Activated naive CD4-positive, alpha-beta T cell treated with anti-CD3 and anti-CD28 coated beads, Interleukin-2, amount 50 U/mL, for 24 hours (primary cell): ENCODE measurements at regions not wholly inside any gene's neighbourhood (a gene's known extent, or its start where the extent isn't known, plus 50 kb on each side); places are given as distances from the start of the nearest gene placed in this dataset.

Experiments
- H3K27ac Mint-ChIP-seq: one replicate; pipeline ENCODE4 v1.8.0; 2021; ENCODE audit warnings: mild to moderate bottlenecking, mixed read lengths
- H3K27me3 Mint-ChIP-seq: one replicate; pipeline ENCODE4 v1.8.0; 2021; ENCODE audit warnings: mixed read lengths
- H3K36me3 Mint-ChIP-seq: one replicate; pipeline ENCODE4 v1.8.0; 2021; ENCODE audit warnings: mixed read lengths
- H3K4me1 Mint-ChIP-seq: one replicate; pipeline ENCODE4 v1.8.0; 2021; ENCODE audit warnings: mixed read lengths
- H3K4me3 Mint-ChIP-seq: one replicate; pipeline ENCODE4 v1.8.0; 2021; ENCODE audit warnings: mild to moderate bottlenecking, mixed read lengths
- H3K9me3 Mint-ChIP-seq: one replicate; pipeline ENCODE4 v1.8.0; 2021; ENCODE audit warnings: mixed read lengths

GRCh38 chr14:44286201-44286600 lies 220.9 kb downstream of the FSCB start:
- no peaks in the 10 kb centered on the region for H3K36me3 Mint-ChIP-seq
- H3K4me1 Mint-ChIP-seq: no peaks in the 10 kb centered on the region
- no peak overlapping the region for H3K27ac Mint-ChIP-seq
- H3K9me3 Mint-ChIP-seq: no peaks in the 10 kb centered on the region
- H3K4me3 Mint-ChIP-seq: no peak overlapping the region
- H3K27me3 Mint-ChIP-seq: no peaks in the 10 kb centered on the region

- Mint-ChIP-seq H3K4me1 (no peaks in the 10 kb centered on the region), H3K27me3 (no peaks in the 10 kb centered on the region), H3K36me3 (no peaks in the 10 kb centered on the region), H3K4me3 (no peak overlapping the region), H3K27ac (no peak overlapping the region), H3K9me3 (no peaks in the 10 kb centered on the region)
Measured at GRCh38 chr14:44283836-44284235, 223.2 kb downstream of the FSCB start.

- H3K27ac Mint-ChIP-seq: no peak overlapping the region
Measured at GRCh38 chr14:44279357-44279756, 227.7 kb downstream of the FSCB start.

GRCh38 chr14:44271637-44272036 lies 235.4 kb downstream of the FSCB start:
- H3K4me3 Mint-ChIP-seq: no peak overlapping the region

More at GRCh38 chr14:44279357-44279756, 227.7 kb downstream of the FSCB start:
- H3K27me3 Mint-ChIP-seq: no peaks in the 10 kb centered on the region
- no peak overlapping the region for H3K4me3 Mint-ChIP-seq
- H3K9me3 Mint-ChIP-seq: no peaks in the 10 kb centered on the region
- H3K36me3 Mint-ChIP-seq: no peaks in the 10 kb centered on the region
- no peaks in the 10 kb centered on the region for H3K4me1 Mint-ChIP-seq

GRCh38 chr14:44271006-44271405 lies 236.1 kb downstream of the FSCB start:
- H3K4me1 Mint-ChIP-seq: no peaks in the 10 kb centered on the region
- no peaks in the 10 kb centered on the region for H3K9me3 Mint-ChIP-seq
- H3K36me3 Mint-ChIP-seq: no peaks in the 10 kb centered on the region
- no peak overlapping the region for H3K27ac Mint-ChIP-seq
- no peaks in the 10 kb centered on the region for H3K27me3 Mint-ChIP-seq
- H3K4me3 Mint-ChIP-seq: no peak overlapping the region

More at GRCh38 chr14:44271637-44272036, 235.4 kb downstream of the FSCB start:
- no peaks in the 10 kb centered on the region for H3K9me3 Mint-ChIP-seq
- no peaks in the 10 kb centered on the region for H3K4me1 Mint-ChIP-seq
- no peak overlapping the region for H3K27ac Mint-ChIP-seq
- H3K36me3 Mint-ChIP-seq: no peaks in the 10 kb centered on the region
- H3K27me3 Mint-ChIP-seq: no peaks in the 10 kb centered on the region

GRCh38 chr14:44265246-44265645 lies 241.8 kb downstream of the FSCB start:
- Mint-ChIP-seq H3K27ac (no peak overlapping the region), H3K9me3 (peaks cover 13% of the 10 kb centered on the region), H3K36me3 (no peaks in the 10 kb centered on the region), H3K4me1 (no peaks in the 10 kb centered on the region), H3K4me3 (no peak overlapping the region), H3K27me3 (no peaks in the 10 kb centered on the region)

- Mint-ChIP-seq H3K27me3 (no peaks in the 10 kb centered on the region), H3K4me1 (no peaks in the 10 kb centered on the region), H3K27ac (no peak overlapping the region), H3K36me3 (no peaks in the 10 kb centered on the region), H3K4me3 (no peak overlapping the region), H3K9me3 (peaks cover 9% of the 10 kb centered on the region)
Measured at GRCh38 chr14:44215660-44216059, 291.4 kb downstream of the FSCB start.

GRCh38 chr14:44211718-44212117 lies 295.4 kb downstream of the FSCB start:
- Mint-ChIP-seq H3K9me3 (no peaks in the 10 kb centered on the region), H3K4me3 (no peak overlapping the region), H3K27me3 (no peaks in the 10 kb centered on the region), H3K4me1 (no peaks in the 10 kb centered on the region), H3K36me3 (no peaks in the 10 kb centered on the region), H3K27ac (no peak overlapping the region)

- H3K27ac Mint-ChIP-seq: no peak overlapping the region
- H3K27me3 Mint-ChIP-seq: no peaks in the 10 kb centered on the region
- H3K4me1 Mint-ChIP-seq: no peaks in the 10 kb centered on the region
- peaks cover 6% of the 10 kb centered on the region for H3K9me3 Mint-ChIP-seq
- H3K4me3 Mint-ChIP-seq: no peak overlapping the region
- H3K36me3 Mint-ChIP-seq: no peaks in the 10 kb centered on the region
Measured at GRCh38 chr14:44204061-44204835, 302.8 kb downstream of the FSCB start.

GRCh38 chr14:44180975-44181374 lies 326.1 kb downstream of the FSCB start:
- Mint-ChIP-seq H3K27ac (no peak overlapping the region), H3K9me3 (peaks cover 7% of the 10 kb centered on the region), H3K4me1 (no peaks in the 10 kb centered on the region), H3K36me3 (no peaks in the 10 kb centered on the region), H3K4me3 (no peak overlapping the region), H3K27me3 (no peaks in the 10 kb centered on the region)

GRCh38 chr14:44170556-44170955 lies 336.5 kb downstream of the FSCB start:
- H3K27ac Mint-ChIP-seq: no peak overlapping the region
- no peaks in the 10 kb centered on the region for H3K4me1 Mint-ChIP-seq
- H3K4me3 Mint-ChIP-seq: no peak overlapping the region
- H3K36me3 Mint-ChIP-seq: no peaks in the 10 kb centered on the region
- H3K27me3 Mint-ChIP-seq: no peaks in the 10 kb centered on the region
- H3K9me3 Mint-ChIP-seq: peaks cover 13% of the 10 kb centered on the region

GRCh38 chr14:44170101-44170500 lies 337.0 kb downstream of the FSCB start:
- Mint-ChIP-seq H3K4me3 (no peak overlapping the region), H3K9me3 (peaks cover 13% of the 10 kb centered on the region), H3K27me3 (no peaks in the 10 kb centered on the region), H3K36me3 (no peaks in the 10 kb centered on the region), H3K27ac (no peak overlapping the region), H3K4me1 (no peaks in the 10 kb centered on the region)

- Mint-ChIP-seq H3K4me3 (no peak overlapping the region), H3K27me3 (no peaks in the 10 kb centered on the region), H3K36me3 (no peaks in the 10 kb centered on the region), H3K9me3 (peaks cover 4% of the 10 kb centered on the region), H3K4me1 (no peaks in the 10 kb centered on the region), H3K27ac (no peak overlapping the region)
Measured at GRCh38 chr14:44168566-44168965, 338.5 kb downstream of the FSCB start.

GRCh38 chr14:44166611-44167010 lies 340.5 kb downstream of the FSCB start:
- Mint-ChIP-seq H3K4me3 (no peak overlapping the region), H3K4me1 (no peaks in the 10 kb centered on the region), H3K27me3 (no peaks in the 10 kb centered on the region), H3K9me3 (peaks cover 10% of the 10 kb centered on the region), H3K36me3 (no peaks in the 10 kb centered on the region), H3K27ac (no peak overlapping the region)

GRCh38 chr14:44165936-44166335 lies 341.1 kb downstream of the FSCB start:
- peaks cover 14% of the 10 kb centered on the region for H3K9me3 Mint-ChIP-seq
- H3K36me3 Mint-ChIP-seq: no peaks in the 10 kb centered on the region
- H3K27ac Mint-ChIP-seq: no peak overlapping the region
- no peaks in the 10 kb centered on the region for H3K27me3 Mint-ChIP-seq
- no peak overlapping the region for H3K4me3 Mint-ChIP-seq
- H3K4me1 Mint-ChIP-seq: no peaks in the 10 kb centered on the region

GRCh38 chr14:44165286-44165685 lies 341.8 kb downstream of the FSCB start:
- H3K9me3 Mint-ChIP-seq: peaks cover 14% of the 10 kb centered on the region
- H3K4me3 Mint-ChIP-seq: no peak overlapping the region

GRCh38 chr14:44163946-44164345 lies 343.1 kb downstream of the FSCB start:
- H3K9me3 Mint-ChIP-seq: peaks cover 14% of the 10 kb centered on the region
- no peaks in the 10 kb centered on the region for H3K27me3 Mint-ChIP-seq
- H3K27ac Mint-ChIP-seq: no peak overlapping the region
- no peaks in the 10 kb centered on the region for H3K36me3 Mint-ChIP-seq
- no peaks in the 10 kb centered on the region for H3K4me1 Mint-ChIP-seq
- H3K4me3 Mint-ChIP-seq: no peak overlapping the region

More at GRCh38 chr14:44165286-44165685, 341.8 kb downstream of the FSCB start:
- H3K27ac Mint-ChIP-seq: no peak overlapping the region
- H3K4me1 Mint-ChIP-seq: no peaks in the 10 kb centered on the region
- H3K27me3 Mint-ChIP-seq: no peaks in the 10 kb centered on the region
- no peaks in the 10 kb centered on the region for H3K36me3 Mint-ChIP-seq
